ENCODE measurements at regions not wholly inside any gene's neighbourhood (a gene's known extent, or its start where the extent isn't known, plus 50 kb on each side); places are given as distances from the start of the nearest gene placed in this dataset.
"Not testable (repeated sequence)": the region's sequence is repeated elsewhere in the genome, so short reads cannot be mapped to it uniquely, and the experiment has no call there.

DNA sequence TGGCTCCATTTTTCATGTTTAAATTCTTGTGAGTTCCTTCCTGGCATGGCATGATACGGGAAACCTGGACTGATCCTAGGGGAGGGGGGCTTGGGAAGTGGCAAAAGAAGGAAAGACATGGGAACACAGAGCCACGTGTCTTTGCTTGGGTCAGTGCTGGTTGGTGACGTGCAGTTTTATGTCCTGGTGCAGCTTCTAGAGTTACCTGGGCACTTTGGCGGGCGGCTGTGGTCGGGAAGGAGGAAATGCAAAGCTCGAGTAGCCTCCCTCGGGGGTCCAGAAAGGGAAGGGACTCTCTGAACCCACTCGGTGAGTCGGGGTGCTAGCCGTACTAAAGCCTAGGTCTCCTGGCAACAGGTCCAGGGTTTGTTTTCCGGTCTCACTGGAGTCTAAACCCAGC is 94.6 kb downstream of the APOB start:
- DNase-seq (ENCODE audit: low spot score): no peak
- H3K4me3 ChIP-seq (ENCODE audit: severe bottlenecking): no peak overlapping the region
- no peaks in the 10 kb centered on the region for H3K27me3 ChIP-seq (ENCODE audit: insufficient read depth, poor library complexity, severe bottlenecking)
- H3K36me3 ChIP-seq (ENCODE audit: low read depth): no peaks in the 10 kb centered on the region
- no peaks in the 10 kb centered on the region for H3K9me3 ChIP-seq (ENCODE audit: severe bottlenecking)
- no peak for ATAC-seq (ENCODE audit: low read depth)
- TF ChIP-seq, protein P1, sequence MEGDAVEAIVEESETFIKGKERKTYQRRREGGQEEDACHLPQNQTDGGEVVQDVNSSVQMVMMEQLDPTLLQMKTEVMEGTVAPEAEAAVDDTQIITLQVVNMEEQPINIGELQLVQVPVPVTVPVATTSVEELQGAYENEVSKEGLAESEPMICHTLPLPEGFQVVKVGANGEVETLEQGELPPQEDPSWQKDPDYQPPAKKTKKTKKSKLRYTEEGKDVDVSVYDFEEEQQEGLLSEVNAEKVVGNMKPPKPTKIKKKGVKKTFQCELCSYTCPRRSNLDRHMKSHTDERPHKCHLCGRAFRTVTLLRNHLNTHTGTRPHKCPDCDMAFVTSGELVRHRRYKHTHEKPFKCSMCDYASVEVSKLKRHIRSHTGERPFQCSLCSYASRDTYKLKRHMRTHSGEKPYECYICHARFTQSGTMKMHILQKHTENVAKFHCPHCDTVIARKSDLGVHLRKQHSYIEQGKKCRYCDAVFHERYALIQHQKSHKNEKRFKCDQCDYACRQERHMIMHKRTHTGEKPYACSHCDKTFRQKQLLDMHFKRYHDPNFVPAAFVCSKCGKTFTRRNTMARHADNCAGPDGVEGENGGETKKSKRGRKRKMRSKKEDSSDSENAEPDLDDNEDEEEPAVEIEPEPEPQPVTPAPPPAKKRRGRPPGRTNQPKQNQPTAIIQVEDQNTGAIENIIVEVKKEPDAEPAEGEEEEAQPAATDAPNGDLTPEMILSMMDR (IDR thresholded peaks at IDR 0.05; ENCODE audit: poor library complexity, severe bottlenecking): no peak
- no peak overlapping the region for H3K27ac ChIP-seq (ENCODE audit: poor library complexity, severe bottlenecking)
- H3K4me1 ChIP-seq (ENCODE audit: insufficient read depth, poor library complexity, severe bottlenecking): no peaks in the 10 kb centered on the region

DNA sequence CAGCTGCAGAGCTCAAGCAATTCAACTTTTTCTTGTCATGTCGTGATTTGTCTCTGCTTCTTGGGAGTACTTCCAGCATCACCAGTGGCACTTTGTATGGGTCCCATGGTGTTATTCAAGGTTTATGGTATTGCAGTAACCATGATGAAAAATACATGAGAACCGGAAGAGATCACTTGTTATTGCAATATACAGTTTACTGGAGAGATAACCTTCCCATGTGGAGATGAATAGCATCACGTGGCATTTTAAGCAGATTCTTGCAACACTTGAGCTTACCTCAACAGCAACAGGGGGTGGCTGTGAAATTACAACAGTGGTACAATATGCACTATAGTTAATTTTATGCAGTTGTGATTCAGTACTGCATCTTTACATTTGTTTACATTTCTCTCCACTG is 97.4 kb downstream of the APOB start:
- Histone ChIP-seq H3K9me3 (ENCODE audit: severe bottlenecking) (no peaks in the 10 kb centered on the region), H3K4me3 (ENCODE audit: severe bottlenecking) (no peak overlapping the region), H3K4me1 (ENCODE audit: insufficient read depth, poor library complexity, severe bottlenecking) (no peaks in the 10 kb centered on the region), H3K36me3 (ENCODE audit: low read depth) (no peaks in the 10 kb centered on the region), H3K27me3 (ENCODE audit: insufficient read depth, poor library complexity, severe bottlenecking) (no peaks in the 10 kb centered on the region), H3K27ac (ENCODE audit: poor library complexity, severe bottlenecking) (no peak overlapping the region)
- TF ChIP-seq, protein P1 (IDR thresholded peaks at IDR 0.05; ENCODE audit: poor library complexity, severe bottlenecking): no peak
- DNase-seq (ENCODE audit: low spot score) (no peak), ATAC-seq (ENCODE audit: low read depth) (no peak)

DNA sequence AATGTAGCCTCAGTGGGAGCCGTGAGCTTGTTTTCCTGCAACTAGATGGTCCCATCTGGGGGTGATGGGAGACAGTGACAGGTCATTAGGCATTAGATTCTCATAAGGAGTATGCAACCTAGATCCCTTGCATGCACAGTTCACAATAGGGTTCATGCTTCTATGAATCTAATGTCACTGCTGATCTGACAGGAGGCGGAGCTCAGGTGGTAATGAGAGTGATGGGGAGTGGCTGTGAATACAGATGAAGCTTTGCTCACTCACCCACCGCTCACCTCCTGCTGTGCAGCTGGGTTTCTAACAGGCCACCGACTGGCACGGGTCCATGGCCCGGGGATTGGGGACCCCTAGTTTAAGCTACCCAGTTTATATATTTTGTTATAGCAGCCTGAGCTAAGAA is 100.2 kb downstream of the APOB start:
- H3K27me3 ChIP-seq (ENCODE audit: insufficient read depth, poor library complexity, severe bottlenecking); H3K4me3 ChIP-seq (ENCODE audit: severe bottlenecking); H3K36me3 ChIP-seq (ENCODE audit: low read depth); H3K27ac ChIP-seq (ENCODE audit: poor library complexity, severe bottlenecking); H3K9me3 ChIP-seq (ENCODE audit: severe bottlenecking); ATAC-seq (ENCODE audit: low read depth); H3K4me1 ChIP-seq (ENCODE audit: insufficient read depth, poor library complexity, severe bottlenecking); DNase-seq (ENCODE audit: low spot score): not testable (repeated sequence)

DNA sequence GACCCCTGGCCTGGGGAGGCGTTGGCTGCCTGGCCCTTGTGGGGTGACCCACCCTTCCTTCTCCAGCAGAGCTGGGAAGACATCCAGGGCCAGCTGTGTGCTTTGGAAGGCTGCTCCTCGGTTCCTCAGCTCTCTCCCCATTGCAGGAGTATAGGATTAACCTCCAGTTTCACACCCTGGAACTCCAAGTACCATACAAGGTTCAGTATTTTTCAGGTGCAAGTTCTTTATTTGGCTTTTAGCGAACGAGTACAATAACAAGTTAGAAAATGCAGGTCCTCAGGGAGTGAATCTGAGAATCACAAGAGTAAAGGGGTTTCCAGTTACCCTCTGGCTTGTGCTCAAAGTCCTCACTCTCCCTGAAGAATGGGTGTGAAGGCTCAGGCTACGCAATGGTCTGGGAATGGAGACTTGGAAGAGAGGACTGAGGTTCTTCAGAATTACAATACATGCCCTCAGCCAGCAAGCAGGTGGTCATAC is 101.2 kb downstream of the APOB start:
- H3K36me3 ChIP-seq (ENCODE audit: low read depth): no peaks in the 10 kb centered on the region
- TF ChIP-seq, protein P1 (IDR thresholded peaks at IDR 0.05; ENCODE audit: poor library complexity, severe bottlenecking): no peak

DNA sequence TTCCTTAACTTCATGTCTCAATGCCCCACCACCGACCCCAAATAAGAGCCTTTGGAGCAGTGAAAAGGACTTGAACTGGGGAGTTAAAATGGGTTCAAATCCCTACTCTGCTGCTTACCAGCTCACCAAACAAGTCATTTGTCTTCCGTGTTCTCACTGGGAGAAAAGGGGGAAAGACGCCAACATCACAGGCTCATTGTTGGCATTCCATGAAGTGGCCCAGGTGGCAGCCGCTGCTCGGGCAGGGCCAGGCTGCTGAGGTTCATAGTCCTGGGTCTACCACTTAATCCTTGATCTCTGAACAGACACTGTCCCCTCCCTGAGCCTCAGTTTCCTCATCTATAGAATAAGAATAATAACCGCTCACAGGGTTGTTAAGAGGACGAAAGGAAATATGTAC is 103.0 kb downstream of the APOB start:
- H3K36me3 ChIP-seq (ENCODE audit: low read depth): no peaks in the 10 kb centered on the region
- no peak overlapping the region for H3K27ac ChIP-seq (ENCODE audit: poor library complexity, severe bottlenecking)
- TF ChIP-seq, protein P1 (IDR thresholded peaks at IDR 0.05; ENCODE audit: poor library complexity, severe bottlenecking): no peak
- no peak for ATAC-seq (ENCODE audit: low read depth)
- no peaks in the 10 kb centered on the region for H3K27me3 ChIP-seq (ENCODE audit: insufficient read depth, poor library complexity, severe bottlenecking)
- DNase-seq (ENCODE audit: low spot score): no peak
- H3K4me1 ChIP-seq (ENCODE audit: insufficient read depth, poor library complexity, severe bottlenecking): no peaks in the 10 kb centered on the region
- no peak overlapping the region for H3K4me3 ChIP-seq (ENCODE audit: severe bottlenecking)
- H3K9me3 ChIP-seq (ENCODE audit: severe bottlenecking): no peaks in the 10 kb centered on the region

More for the DNA sequence above, 101.2 kb downstream of the APOB start:
- H3K4me1 ChIP-seq (ENCODE audit: insufficient read depth, poor library complexity, severe bottlenecking): no peaks in the 10 kb centered on the region
- ATAC-seq (ENCODE audit: low read depth) (no peak), DNase-seq (ENCODE audit: low spot score) (no peak)
- H3K9me3 ChIP-seq (ENCODE audit: severe bottlenecking): no peaks in the 10 kb centered on the region
- H3K27ac ChIP-seq (ENCODE audit: poor library complexity, severe bottlenecking): no peak overlapping the region
- no peaks in the 10 kb centered on the region for H3K27me3 ChIP-seq (ENCODE audit: insufficient read depth, poor library complexity, severe bottlenecking)
- no peak overlapping the region for H3K4me3 ChIP-seq (ENCODE audit: severe bottlenecking)

Data from RWPE2 (cell line).